HepG2 (cell line): ENCODE measurements at regions not wholly inside any gene's neighbourhood (a gene's known extent, or its start where the extent isn't known, plus 50 kb on each side); places are given as distances from the start of the nearest gene placed in this dataset.
"Not testable (repeated sequence)": the region's sequence is repeated elsewhere in the genome, so short reads cannot be mapped to it uniquely, and the experiment has no call there.

Experiments used
- ATAC-seq: fragments of 200-7000 bp; cut with Tn5 transposase; 3 replicates; pipeline ENCODE4 v1.9.1; 2020; ENCODE audit warnings: mild to moderate bottlenecking, moderate library complexity
- BruUV-seq: library from RNA; stranded (reverse); fragments of 400-500 nt; replicated peaks from 2 replicates; lab custom pipeline; 2021; lab: Mats Ljungman, UMichigan
- CTCF ChIA-PET: fragments of 300-600 bp; formaldehyde crosslinking; extraction: SDS; loops from one replicate; lab custom pipeline; 2021; ENCODE audit warnings: low total read pairs, inconsistent platforms, low intra/inter-chr PET ratio; lab: Yijun Ruan, JAX
- POLR2A ChIA-PET: fragments of 350-600 bp; sonication (Branson Sonifier 250); formaldehyde crosslinking; loops from one replicate; lab custom pipeline; 2020; ENCODE audit warnings: antibody characterized with exemption, inconsistent platforms; lab: Yijun Ruan, JAX
- DNase-seq: peaks from one replicate; pipeline ENCODE4 v3.0.0-alpha.2; 2015; ENCODE audit warnings: low spot score
- FAIRE-seq: peaks from 3 replicates; lab custom pipeline; 2011; peaks lifted over from hg19 to GRCh38; lab: Jason Lieb, UNC
- H2AFZ ChIP-seq: one replicate; pipeline ENCODE4 v1.6.1; 2011; ENCODE audit warnings: low read length, inconsistent platforms
- H3K27ac ChIP-seq: fragments of 300-600 bp; 3 replicates; pipeline ENCODE4 v1.8.0; 2011; ENCODE audit warnings: mixed run types, mild to moderate bottlenecking, mixed read lengths, low read length, inconsistent platforms; ENCODE audit not compliant: insufficient read depth; ENCODE audit errors: extremely low read length
- H3K27me3 ChIP-seq, 2 experiments: fragments of 200-600 bp in 1 of 2; 2 replicates in 1 of 2; 3 replicates in 1 of 2; pipeline versions ENCODE4 v1.6.0 to v1.8.0; 2011; ENCODE audit warnings: low read length in 2 of 2, mild to moderate bottlenecking in 2 of 2, moderate library complexity in 2 of 2, inconsistent platforms in 1 of 2; ENCODE audit not compliant: insufficient read depth in 2 of 2, control insufficient read depth in 1 of 2
- H3K36me3 ChIP-seq, 2 experiments: fragments of 200-600 bp in 1 of 2; replicated peaks in 1 of 2; 2 replicates in 1 of 2; 3 replicates in 1 of 2; pipeline versions ENCODE4 v1.5.1 to v1.8.0; 2011; ENCODE audit warnings: low read length in 2 of 2, inconsistent platforms in 1 of 2; ENCODE audit not compliant: insufficient read depth in 2 of 2, control insufficient read depth in 1 of 2
- H3K4me1 ChIP-seq: 2 replicates; pipeline ENCODE4 v1.5.1; 2012; ENCODE audit warnings: low read length, inconsistent platforms; ENCODE audit not compliant: insufficient read depth
- H3K4me2 ChIP-seq: 2 replicates; pipeline ENCODE4 v1.6.0; 2011; ENCODE audit warnings: low read depth, low read length, inconsistent platforms
- H3K4me3 ChIP-seq, 3 experiments: fragments of 200-600 bp in 1 of 3; sonication (generic), shearing (Covaris generic) in 1 of 3; replicated peaks in 1 of 3; 2 replicates each; pipeline ENCODE4 v1.5.1; 2011 to 2016; ENCODE audit warnings: low read length in 3 of 3, inconsistent platforms in 2 of 3, low read depth in 2 of 3, mild to moderate bottlenecking in 2 of 3, control low read depth in 1 of 3, mixed read lengths in 1 of 3; ENCODE audit not compliant: insufficient read depth in 1 of 3
- H3K79me2 ChIP-seq: one replicate; pipeline ENCODE4 v1.6.1; 2011; ENCODE audit warnings: low read length, inconsistent platforms; ENCODE audit not compliant: insufficient read depth
- H3K9ac ChIP-seq: 2 replicates; pipeline ENCODE4 v1.6.0; 2011; ENCODE audit warnings: mild to moderate bottlenecking, low read depth, low read length, inconsistent platforms; ENCODE audit not compliant: insufficient read depth
- H3K9me3 ChIP-seq: 2 replicates; pipeline ENCODE4 v1.5.1; 2012; ENCODE audit warnings: mild to moderate bottlenecking, low read length
- H4K20me1 ChIP-seq: 2 replicates; pipeline ENCODE4 v1.6.0; 2011; ENCODE audit warnings: inconsistent platforms, mild to moderate bottlenecking, low read length, moderate library complexity; ENCODE audit not compliant: insufficient read depth
- ZBTB4 ChIP-seq: sonication (generic); formaldehyde crosslinking; IDR thresholded peaks from 2 replicates; pipeline ENCODE4 v1.4.0; 2020; ENCODE audit warnings: missing genetic modification reagents, mild to moderate bottlenecking, borderline replicate concordance
- WGBS: methylation state at CpG from one replicate; pipeline ENCODE4 v1.1.6; 2017; ENCODE audit warnings: low lambda C conversion rate; 5-methylcytosine and 5-hydroxymethylcytosine counted together
- in situ Hi-C: cut with HindIII; loops from 2 replicates; pipeline ENCODE4 v1.10.0; 2017; ENCODE audit warnings: low pct_unique_long_range_greater_than_20kb; ENCODE audit not compliant: extremely low pct_ligation_motif_present
- intact Hi-C: fragments of 100-400 bp; cut with micrococcal nuclease; formaldehyde crosslinking; loops from one replicate; pipeline ENCODE4 v1.10.0; 2022; ENCODE audit not compliant: unreplicated experiment
- TF ChIP-seq, protein P1 (sequence below): sonication (generic); formaldehyde crosslinking; IDR thresholded peaks from 2 replicates; pipeline ENCODE4 v1.4.0; 2020; ENCODE audit warnings: missing genetic modification reagents
- TF ChIP-seq, protein P2 (sequence below): sonication (generic); formaldehyde crosslinking; IDR thresholded peaks from 2 replicates; pipeline ENCODE4 v1.4.0; 2020; ENCODE audit warnings: missing genetic modification reagents, borderline replicate concordance

DNA sequence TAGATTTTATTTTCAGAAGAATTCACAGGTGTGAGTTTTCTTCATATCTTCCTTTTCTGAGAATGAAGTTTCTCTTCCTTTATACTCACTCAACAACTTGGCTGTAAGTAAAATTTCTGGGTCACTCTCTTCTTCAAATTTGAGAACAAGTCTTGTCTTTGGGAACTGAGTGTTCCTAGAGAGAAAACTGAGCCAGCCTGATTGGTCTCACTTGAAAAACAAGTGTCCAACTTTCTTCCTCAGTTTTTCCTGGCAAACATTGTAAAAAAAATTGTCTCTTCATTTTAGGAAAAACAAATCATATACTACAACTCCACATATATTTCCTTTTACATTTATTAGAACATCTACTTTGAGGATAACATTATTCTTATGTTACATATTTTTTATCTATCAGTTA lies 156.1 kb upstream of the GHR start (continued):
- no peak for TF ChIP-seq ZBTB4
- TF ChIP-seq, protein P1, sequence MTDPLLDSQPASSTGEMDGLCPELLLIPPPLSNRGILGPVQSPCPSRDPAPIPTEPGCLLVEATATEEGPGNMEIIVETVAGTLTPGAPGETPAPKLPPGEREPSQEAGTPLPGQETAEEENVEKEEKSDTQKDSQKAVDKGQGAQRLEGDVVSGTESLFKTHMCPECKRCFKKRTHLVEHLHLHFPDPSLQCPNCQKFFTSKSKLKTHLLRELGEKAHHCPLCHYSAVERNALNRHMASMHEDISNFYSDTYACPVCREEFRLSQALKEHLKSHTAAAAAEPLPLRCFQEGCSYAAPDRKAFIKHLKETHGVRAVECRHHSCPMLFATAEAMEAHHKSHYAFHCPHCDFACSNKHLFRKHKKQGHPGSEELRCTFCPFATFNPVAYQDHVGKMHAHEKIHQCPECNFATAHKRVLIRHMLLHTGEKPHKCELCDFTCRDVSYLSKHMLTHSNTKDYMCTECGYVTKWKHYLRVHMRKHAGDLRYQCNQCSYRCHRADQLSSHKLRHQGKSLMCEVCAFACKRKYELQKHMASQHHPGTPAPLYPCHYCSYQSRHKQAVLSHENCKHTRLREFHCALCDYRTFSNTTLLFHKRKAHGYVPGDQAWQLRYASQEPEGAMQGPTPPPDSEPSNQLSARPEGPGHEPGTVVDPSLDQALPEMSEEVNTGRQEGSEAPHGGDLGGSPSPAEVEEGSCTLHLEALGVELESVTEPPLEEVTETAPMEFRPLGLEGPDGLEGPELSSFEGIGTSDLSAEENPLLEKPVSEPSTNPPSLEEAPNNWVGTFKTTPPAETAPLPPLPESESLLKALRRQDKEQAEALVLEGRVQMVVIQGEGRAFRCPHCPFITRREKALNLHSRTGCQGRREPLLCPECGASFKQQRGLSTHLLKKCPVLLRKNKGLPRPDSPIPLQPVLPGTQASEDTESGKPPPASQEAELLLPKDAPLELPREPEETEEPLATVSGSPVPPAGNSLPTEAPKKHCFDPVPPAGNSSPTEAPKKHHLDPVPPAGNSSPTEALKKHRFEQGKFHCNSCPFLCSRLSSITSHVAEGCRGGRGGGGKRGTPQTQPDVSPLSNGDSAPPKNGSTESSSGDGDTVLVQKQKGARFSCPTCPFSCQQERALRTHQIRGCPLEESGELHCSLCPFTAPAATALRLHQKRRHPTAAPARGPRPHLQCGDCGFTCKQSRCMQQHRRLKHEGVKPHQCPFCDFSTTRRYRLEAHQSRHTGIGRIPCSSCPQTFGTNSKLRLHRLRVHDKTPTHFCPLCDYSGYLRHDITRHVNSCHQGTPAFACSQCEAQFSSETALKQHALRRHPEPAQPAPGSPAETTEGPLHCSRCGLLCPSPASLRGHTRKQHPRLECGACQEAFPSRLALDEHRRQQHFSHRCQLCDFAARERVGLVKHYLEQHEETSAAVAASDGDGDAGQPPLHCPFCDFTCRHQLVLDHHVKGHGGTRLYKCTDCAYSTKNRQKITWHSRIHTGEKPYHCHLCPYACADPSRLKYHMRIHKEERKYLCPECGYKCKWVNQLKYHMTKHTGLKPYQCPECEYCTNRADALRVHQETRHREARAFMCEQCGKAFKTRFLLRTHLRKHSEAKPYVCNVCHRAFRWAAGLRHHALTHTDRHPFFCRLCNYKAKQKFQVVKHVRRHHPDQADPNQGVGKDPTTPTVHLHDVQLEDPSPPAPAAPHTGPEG (CRISPR knock-in tag) = no peak
- TF ChIP-seq, protein P2, sequence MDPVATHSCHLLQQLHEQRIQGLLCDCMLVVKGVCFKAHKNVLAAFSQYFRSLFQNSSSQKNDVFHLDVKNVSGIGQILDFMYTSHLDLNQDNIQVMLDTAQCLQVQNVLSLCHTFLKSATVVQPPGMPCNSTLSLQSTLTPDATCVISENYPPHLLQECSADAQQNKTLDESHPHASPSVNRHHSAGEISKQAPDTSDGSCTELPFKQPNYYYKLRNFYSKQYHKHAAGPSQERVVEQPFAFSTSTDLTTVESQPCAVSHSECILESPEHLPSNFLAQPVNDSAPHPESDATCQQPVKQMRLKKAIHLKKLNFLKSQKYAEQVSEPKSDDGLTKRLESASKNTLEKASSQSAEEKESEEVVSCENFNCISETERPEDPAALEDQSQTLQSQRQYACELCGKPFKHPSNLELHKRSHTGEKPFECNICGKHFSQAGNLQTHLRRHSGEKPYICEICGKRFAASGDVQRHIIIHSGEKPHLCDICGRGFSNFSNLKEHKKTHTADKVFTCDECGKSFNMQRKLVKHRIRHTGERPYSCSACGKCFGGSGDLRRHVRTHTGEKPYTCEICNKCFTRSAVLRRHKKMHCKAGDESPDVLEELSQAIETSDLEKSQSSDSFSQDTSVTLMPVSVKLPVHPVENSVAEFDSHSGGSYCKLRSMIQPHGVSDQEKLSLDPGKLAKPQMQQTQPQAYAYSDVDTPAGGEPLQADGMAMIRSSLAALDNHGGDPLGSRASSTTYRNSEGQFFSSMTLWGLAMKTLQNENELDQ (CRISPR knock-in tag) = no peak

DNA sequence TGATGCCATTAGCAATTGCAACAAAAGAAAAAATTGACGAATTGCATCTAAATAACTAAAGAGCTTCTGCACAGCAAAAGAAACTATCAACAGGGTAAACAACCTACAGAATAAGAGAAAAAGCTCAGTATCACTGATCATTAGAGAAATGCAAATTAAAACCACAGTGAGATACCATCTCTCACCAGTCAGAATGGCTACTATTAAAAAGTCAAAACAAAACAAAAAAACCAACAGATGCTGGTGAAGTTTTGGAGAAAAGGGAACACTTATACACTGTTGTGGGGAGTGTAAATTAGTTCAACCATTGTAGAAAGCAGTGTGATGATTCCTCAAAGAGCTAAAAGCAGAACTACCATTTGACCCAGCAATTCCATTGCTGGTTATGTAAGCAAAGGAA lies 155.1 kb upstream of the GHR start:
- DNase-seq, intact Hi-C loops, H3K79me2 ChIP-seq, H3K27me3 ChIP-seq, H3K36me3 ChIP-seq, in situ Hi-C loops, H3K4me1 ChIP-seq, H3K27ac ChIP-seq, H3K9ac ChIP-seq, H3K9me3 ChIP-seq, H4K20me1 ChIP-seq, POLR2A ChIA-PET, ATAC-seq, H3K4me3 ChIP-seq, H3K4me2 ChIP-seq, H2AFZ ChIP-seq, FAIRE-seq, BruUV-seq, CTCF ChIA-PET: not testable (repeated sequence)
- 0% methylated on average over 1 of the region's 1 CpG for WGBS
